HepG2 (cell line): ENCODE measurements at regions not wholly inside any gene's neighbourhood (a gene's known extent, or its start where the extent isn't known, plus 50 kb on each side); places are given as distances from the start of the nearest gene placed in this dataset.

Experiments used
- CREB1 ChIP-seq, 2 experiments: fragments of 450-650 bp in 1 of 2; IDR thresholded peaks; 2 replicates each; pipeline ENCODE4 v1.6.1; 2016 to 2017; ENCODE audit warnings: control low read depth in 1 of 2, mild to moderate bottlenecking in 1 of 2, missing compliant biosample characterization in 1 of 2, missing genetic modification characterization in 1 of 2
- ETV5 ChIP-seq: IDR thresholded peaks from 2 replicates; pipeline ENCODE4 v1.6.1; 2018; ENCODE audit warnings: missing biosample characterization, missing genetic modification reagents, inconsistent platforms, borderline replicate concordance
- FOXC1 ChIP-seq: sonication (generic); formaldehyde crosslinking; IDR thresholded peaks from 2 replicates; pipeline ENCODE4 v1.8.0; 2022; ENCODE audit warnings: mild to moderate bottlenecking, missing genetic modification reagents, borderline replicate concordance
- FOXO1 ChIP-seq: sonication (generic); formaldehyde crosslinking; IDR thresholded peaks from 2 replicates; pipeline ENCODE4 v1.4.0; 2020; ENCODE audit warnings: missing genetic modification reagents
- RFXANK ChIP-seq: IDR thresholded peaks from 2 replicates; pipeline ENCODE4 v1.6.1; 2016
- SALL2 ChIP-seq: sonication (generic); formaldehyde crosslinking; IDR thresholded peaks from 2 replicates; pipeline ENCODE4 v1.8.1; 2023; ENCODE audit warnings: mild to moderate bottlenecking, missing genetic modification reagents, inconsistent platforms
- STAG1 ChIP-seq: sonication (generic); formaldehyde crosslinking; IDR thresholded peaks from 2 replicates; pipeline ENCODE4 v1.4.0; 2020; ENCODE audit warnings: missing genetic modification reagents
- ZNF292 ChIP-seq: sonication (generic); formaldehyde crosslinking; IDR thresholded peaks from 2 replicates; pipeline ENCODE4 v1.8.1; 2022; ENCODE audit warnings: mild to moderate bottlenecking, low read depth, missing genetic modification reagents, borderline replicate concordance
- ZNF383 ChIP-seq: sonication (generic); formaldehyde crosslinking; IDR thresholded peaks from 2 replicates; pipeline ENCODE4 v1.4.0; 2020; ENCODE audit warnings: missing genetic modification reagents, mild to moderate bottlenecking, borderline replicate concordance
- ZNF430 ChIP-seq: sonication (generic); formaldehyde crosslinking; IDR thresholded peaks from 2 replicates; pipeline ENCODE4 v1.9.0; 2021; ENCODE audit warnings: mild to moderate bottlenecking, missing genetic modification reagents
- ZNF510 ChIP-seq: sonication (generic); formaldehyde crosslinking; IDR thresholded peaks from 2 replicates; pipeline ENCODE4 v1.4.0; 2020; ENCODE audit warnings: low read depth, mild to moderate bottlenecking, missing genetic modification reagents
- ZNF562 ChIP-seq: sonication (generic); formaldehyde crosslinking; IDR thresholded peaks from 2 replicates; pipeline ENCODE4 v1.8.0; 2022; ENCODE audit warnings: missing genetic modification reagents, borderline replicate concordance
- ZNF563 ChIP-seq: sonication (generic); formaldehyde crosslinking; IDR thresholded peaks from 2 replicates; pipeline ENCODE4 v1.8.0; 2022; ENCODE audit warnings: mild to moderate bottlenecking, moderate library complexity, missing genetic modification reagents
- ZNF777 ChIP-seq: sonication (generic); formaldehyde crosslinking; IDR thresholded peaks from 2 replicates; pipeline ENCODE4 v1.4.0; 2020; ENCODE audit warnings: missing genetic modification reagents
- TF ChIP-seq, protein P1 (sequence below): sonication (generic); formaldehyde crosslinking; IDR thresholded peaks from 2 replicates; pipeline ENCODE4 v1.4.0; 2020; ENCODE audit warnings: missing genetic modification reagents
- TF ChIP-seq, protein P2 (sequence below): sonication (generic); formaldehyde crosslinking; IDR thresholded peaks from 2 replicates; pipeline ENCODE4 v1.4.0; 2020; ENCODE audit warnings: mild to moderate bottlenecking, missing genetic modification reagents

DNA sequence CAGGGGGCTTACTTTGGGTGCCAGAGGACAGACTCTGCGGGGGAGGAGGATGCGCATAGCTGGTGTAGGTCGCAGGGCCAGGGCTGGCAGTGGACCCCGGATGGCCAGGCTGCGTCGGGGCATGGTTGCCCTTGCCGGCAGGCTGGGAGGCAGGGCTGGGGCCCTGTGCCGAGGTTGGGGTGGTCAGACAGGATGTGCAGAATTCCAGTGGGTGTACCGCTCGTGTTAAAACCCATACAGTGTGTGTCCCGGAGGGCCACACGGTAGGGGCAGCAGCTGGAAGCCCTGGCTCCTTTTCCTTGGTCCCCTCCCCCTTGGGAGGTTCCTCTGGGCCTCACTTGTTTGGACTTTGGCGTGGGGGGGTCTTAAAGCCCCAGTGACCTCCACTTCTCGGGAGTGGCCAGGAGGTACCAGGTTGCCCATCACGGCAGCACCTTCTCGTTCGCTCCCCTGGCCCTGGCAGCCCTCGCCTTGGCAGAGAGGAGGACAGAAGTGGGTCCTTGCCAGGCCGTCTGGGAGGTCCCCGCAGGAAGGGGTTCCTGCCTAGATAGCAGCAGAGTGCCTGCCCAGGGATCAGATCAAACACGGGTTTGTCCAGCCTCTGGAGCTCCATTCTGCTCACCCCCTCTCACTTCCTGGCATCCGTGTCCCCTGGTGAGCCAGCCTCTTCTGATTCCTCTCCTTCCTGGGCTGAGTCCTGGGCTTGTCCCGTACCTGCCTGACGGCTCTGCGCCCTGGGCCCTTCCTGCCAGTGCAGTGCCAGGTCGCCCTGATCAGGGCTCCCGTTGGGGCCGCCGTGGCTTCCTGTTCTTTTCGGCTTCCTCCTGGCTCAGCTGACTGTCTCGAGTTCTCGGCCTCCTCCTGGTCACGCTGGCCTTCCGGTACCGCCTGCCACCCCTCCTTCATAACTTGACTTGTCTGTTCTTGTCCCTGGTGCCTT, 56.7 kb upstream of the HGFAC start (continued):
- TF ChIP-seq, protein P1, sequence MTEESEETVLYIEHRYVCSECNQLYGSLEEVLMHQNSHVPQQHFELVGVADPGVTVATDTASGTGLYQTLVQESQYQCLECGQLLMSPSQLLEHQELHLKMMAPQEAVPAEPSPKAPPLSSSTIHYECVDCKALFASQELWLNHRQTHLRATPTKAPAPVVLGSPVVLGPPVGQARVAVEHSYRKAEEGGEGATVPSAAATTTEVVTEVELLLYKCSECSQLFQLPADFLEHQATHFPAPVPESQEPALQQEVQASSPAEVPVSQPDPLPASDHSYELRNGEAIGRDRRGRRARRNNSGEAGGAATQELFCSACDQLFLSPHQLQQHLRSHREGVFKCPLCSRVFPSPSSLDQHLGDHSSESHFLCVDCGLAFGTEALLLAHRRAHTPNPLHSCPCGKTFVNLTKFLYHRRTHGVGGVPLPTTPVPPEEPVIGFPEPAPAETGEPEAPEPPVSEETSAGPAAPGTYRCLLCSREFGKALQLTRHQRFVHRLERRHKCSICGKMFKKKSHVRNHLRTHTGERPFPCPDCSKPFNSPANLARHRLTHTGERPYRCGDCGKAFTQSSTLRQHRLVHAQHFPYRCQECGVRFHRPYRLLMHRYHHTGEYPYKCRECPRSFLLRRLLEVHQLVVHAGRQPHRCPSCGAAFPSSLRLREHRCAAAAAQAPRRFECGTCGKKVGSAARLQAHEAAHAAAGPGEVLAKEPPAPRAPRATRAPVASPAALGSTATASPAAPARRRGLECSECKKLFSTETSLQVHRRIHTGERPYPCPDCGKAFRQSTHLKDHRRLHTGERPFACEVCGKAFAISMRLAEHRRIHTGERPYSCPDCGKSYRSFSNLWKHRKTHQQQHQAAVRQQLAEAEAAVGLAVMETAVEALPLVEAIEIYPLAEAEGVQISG, result peak; percentile 56
- TF ChIP-seq SALL2 (CRISPR knock-in tag) (peak; percentile 64; the same call in 1 of the 2 replicates), ZNF292 (CRISPR knock-in tag) (peak; percentile 26; the same call in 1 of the 2 replicates), FOXO1 (CRISPR knock-in tag) (no peak), RFXANK (no peak), CREB1 (IDR thresholded peaks at IDR 0.05) (no peak), CREB1 (CRISPR knock-in tag; IDR thresholded peaks at IDR 0.05) (peak; percentile 46; the same call in 1 of the 2 replicates), STAG1 (no peak), ZNF777 (0 out of 2 replicates have a peak, but pooled peaks have one; percentile 41), ZNF562 (CRISPR knock-in tag) (no peak), FOXC1 (CRISPR knock-in tag) (peak; percentile 55; the same call in 1 of the 2 replicates), ZNF563 (CRISPR knock-in tag) (peak; percentile 13; the same call in 1 of the 2 replicates), ETV5 (CRISPR knock-in tag) (peak; percentile 4; the same call in 1 of the 2 replicates), ZNF383 (no peak), ZNF430 (no peak), ZNF510 (CRISPR knock-in tag) (peak; percentile 41; the same call in 1 of the 2 replicates)
- TF ChIP-seq, protein P2, sequence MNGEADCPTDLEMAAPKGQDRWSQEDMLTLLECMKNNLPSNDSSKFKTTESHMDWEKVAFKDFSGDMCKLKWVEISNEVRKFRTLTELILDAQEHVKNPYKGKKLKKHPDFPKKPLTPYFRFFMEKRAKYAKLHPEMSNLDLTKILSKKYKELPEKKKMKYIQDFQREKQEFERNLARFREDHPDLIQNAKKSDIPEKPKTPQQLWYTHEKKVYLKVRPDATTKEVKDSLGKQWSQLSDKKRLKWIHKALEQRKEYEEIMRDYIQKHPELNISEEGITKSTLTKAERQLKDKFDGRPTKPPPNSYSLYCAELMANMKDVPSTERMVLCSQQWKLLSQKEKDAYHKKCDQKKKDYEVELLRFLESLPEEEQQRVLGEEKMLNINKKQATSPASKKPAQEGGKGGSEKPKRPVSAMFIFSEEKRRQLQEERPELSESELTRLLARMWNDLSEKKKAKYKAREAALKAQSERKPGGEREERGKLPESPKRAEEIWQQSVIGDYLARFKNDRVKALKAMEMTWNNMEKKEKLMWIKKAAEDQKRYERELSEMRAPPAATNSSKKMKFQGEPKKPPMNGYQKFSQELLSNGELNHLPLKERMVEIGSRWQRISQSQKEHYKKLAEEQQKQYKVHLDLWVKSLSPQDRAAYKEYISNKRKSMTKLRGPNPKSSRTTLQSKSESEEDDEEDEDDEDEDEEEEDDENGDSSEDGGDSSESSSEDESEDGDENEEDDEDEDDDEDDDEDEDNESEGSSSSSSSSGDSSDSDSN (CRISPR knock-in tag), result 0 out of 2 replicates have a peak, but pooled peaks have one; percentile 28
